ENCODE measurements at regions not wholly inside any gene's neighbourhood (a gene's known extent, or its start where the extent isn't known, plus 50 kb on each side); places are given as distances from the start of the nearest gene placed in this dataset.

GRCh38 chr2:101558740-101559525 is 84.0 kb upstream of the RFX8 start:
- H3K27ac ChIP-seq, result peak overlapping the region; percentile 17 to 76 (median 60)
- no peaks in the 10 kb centered on the region for H3K27me3 ChIP-seq
- H3K9me3 ChIP-seq, result no peaks in the 10 kb centered on the region
- WGBS, 2 donors (ENCODE audit: low coverage in 1 of 2), result 10% methylated on average over 8 to 9 of the region's 9 CpGs
- TF ChIP-seq POLR2A (IDR thresholded peaks at IDR 0.05) (no peak), CTCF (IDR thresholded peaks at IDR 0.05) (no peak), POLR2AphosphoS5 (IDR thresholded peaks at IDR 0.05) (peak; percentile 77), EP300 (IDR thresholded peaks at IDR 0.05) (no peak)
- peaks cover 0 to 25% (median 4%) of the 10 kb centered on the region in 3 donors for H3K4me1 ChIP-seq
- peak; percentile 70 for ATAC-seq
- H3K36me3 ChIP-seq, result no peaks in the 10 kb centered on the region
- H3K4me3 ChIP-seq, result peak overlapping the region in 1 of 2 donors; percentile 7

GRCh38 chr2:101556033-101556459 is 81.1 kb upstream of the RFX8 start:
- no peaks in the 10 kb centered on the region for H3K9me3 ChIP-seq
- H3K4me3 ChIP-seq, result no peak overlapping the region
- no peak overlapping the region for H3K27ac ChIP-seq
- H3K4me1 ChIP-seq, result peaks cover 0 to 25% (median 4%) of the 10 kb centered on the region in 3 donors
- ATAC-seq, result no peak
- H3K36me3 ChIP-seq, result no peaks in the 10 kb centered on the region
- TF ChIP-seq POLR2A (IDR thresholded peaks at IDR 0.05) (no peak), POLR2AphosphoS5 (IDR thresholded peaks at IDR 0.05) (no peak), EP300 (IDR thresholded peaks at IDR 0.05) (no peak), CTCF (IDR thresholded peaks at IDR 0.05) (no peak)
- H3K27me3 ChIP-seq, result no peaks in the 10 kb centered on the region
- WGBS, 2 donors (ENCODE audit: low coverage in 1 of 2), result 40% methylated on average over 2 of the region's 7 CpGs; no CpG with 5 or more reads in 1 of the 2 donors

GRCh38 chr2:101551336-101551888 is 76.5 kb upstream of the RFX8 start:
- TF ChIP-seq POLR2AphosphoS5 (IDR thresholded peaks at IDR 0.05) (no peak), POLR2A (IDR thresholded peaks at IDR 0.05) (no peak), CTCF (IDR thresholded peaks at IDR 0.05) (no peak), EP300 (IDR thresholded peaks at IDR 0.05) (no peak)
- WGBS, 2 donors (ENCODE audit: low coverage in 1 of 2), result 53 to 54% methylated on average over 3 to 4 of the region's 5 CpGs
- no peaks in the 10 kb centered on the region for H3K4me1 ChIP-seq
- no peak overlapping the region for H3K27ac ChIP-seq
- H3K4me3 ChIP-seq, result no peak overlapping the region
- H3K27me3 ChIP-seq, result no peaks in the 10 kb centered on the region
- no peaks in the 10 kb centered on the region for H3K36me3 ChIP-seq
- no peaks in the 10 kb centered on the region for H3K9me3 ChIP-seq
- no peak for ATAC-seq

- Histone ChIP-seq H3K9me3 (no peaks in the 10 kb centered on the region), H3K36me3 (no peaks in the 10 kb centered on the region), H3K4me1 (no peaks in the 10 kb centered on the region), H3K4me3 (no peak overlapping the region), H3K27me3 (no peaks in the 10 kb centered on the region), H3K27ac (no peak overlapping the region)
- 95 to 96% methylated on average over 3 of the region's 3 CpGs for WGBS, 2 donors (ENCODE audit: low coverage in 1 of 2)
- no peak for ATAC-seq
- TF ChIP-seq POLR2AphosphoS5 (IDR thresholded peaks at IDR 0.05) (no peak), CTCF (IDR thresholded peaks at IDR 0.05) (no peak), POLR2A (IDR thresholded peaks at IDR 0.05) (no peak), EP300 (IDR thresholded peaks at IDR 0.05) (no peak)
Observed at GRCh38 chr2:101550555-101550954, 75.6 kb upstream of the RFX8 start.

- 60 to 82% methylated on average over 1 of the region's 1 CpG for WGBS, 2 donors (ENCODE audit: low coverage in 1 of 2)
- no peaks in the 10 kb centered on the region for H3K27me3 ChIP-seq
- ATAC-seq, result no peak
- TF ChIP-seq CTCF (IDR thresholded peaks at IDR 0.05) (no peak), EP300 (IDR thresholded peaks at IDR 0.05) (no peak), POLR2AphosphoS5 (IDR thresholded peaks at IDR 0.05) (no peak), POLR2A (IDR thresholded peaks at IDR 0.05) (no peak)
- no peak overlapping the region for H3K4me3 ChIP-seq
- no peaks in the 10 kb centered on the region for H3K36me3 ChIP-seq
- no peak overlapping the region for H3K27ac ChIP-seq
- H3K9me3 ChIP-seq, result no peaks in the 10 kb centered on the region
- no peaks in the 10 kb centered on the region for H3K4me1 ChIP-seq
Observed at GRCh38 chr2:101549371-101549770, 74.5 kb upstream of the RFX8 start.

Data from gastroesophageal sphincter (tissue), 4 donors.